Endothelial cell of umbilical vein (primary cell): ENCODE measurements at regions not wholly inside any gene's neighbourhood (a gene's known extent, or its start where the extent isn't known, plus 50 kb on each side); places are given as distances from the start of the nearest gene placed in this dataset.

Experiments
- BruUV-seq: library from RNA; stranded (reverse); fragments of 400-500 nt; replicated peaks from 2 replicates; lab custom pipeline; 2021; lab: Mats Ljungman, UMichigan
- CTCF ChIA-PET: fragments of 300-600, 350-600 bp; sonication (Branson Sonifier 250); formaldehyde crosslinking; loops from one replicate; lab custom pipeline; 2021; ENCODE audit warnings: antibody characterized with exemption, inconsistent platforms; lab: Charles Lee
- POLR2A ChIA-PET: fragments of 300-600, 350-600 bp; sonication (Branson Sonifier 250); formaldehyde crosslinking; loops from one replicate; lab custom pipeline; 2021; ENCODE audit warnings: antibody characterized with exemption, inconsistent platforms; lab: Charles Lee
- DNase-seq: peaks from one replicate; pipeline ENCODE4 v3.0.0-alpha.2; 2011; ENCODE audit warnings: low read depth, low spot score
- FAIRE-seq: peaks from 2 replicates; lab custom pipeline; 2011; peaks lifted over from hg19 to GRCh38; lab: Jason Lieb, UNC
- H2AFZ ChIP-seq: 2 replicates; pipeline ENCODE4 v1.6.0; 2012; ENCODE audit warnings: low read depth, low read length, control low read depth, inconsistent platforms
- H3K27ac ChIP-seq: 2 replicates; pipeline ENCODE4 v1.5.1; 2011; ENCODE audit warnings: low read depth, mild to moderate bottlenecking, control low read depth, low read length, moderate library complexity; ENCODE audit not compliant: insufficient read depth
- H3K27me3 ChIP-seq, 2 experiments: 2 replicates each; pipeline versions ENCODE4 v1.6.0 to v1.6.1; 2011; ENCODE audit warnings: low read length in 2 of 2, mixed read lengths in 1 of 2; ENCODE audit not compliant: control insufficient read depth in 2 of 2, insufficient read depth in 2 of 2
- H3K36me3 ChIP-seq, 2 experiments: 2 replicates in 1 of 2; 3 replicates in 1 of 2; pipeline ENCODE4 v1.5.1; 2011; ENCODE audit warnings: low read length in 2 of 2, mild to moderate bottlenecking in 1 of 2, moderate library complexity in 1 of 2; ENCODE audit not compliant: control insufficient read depth in 2 of 2, insufficient read depth in 2 of 2; ENCODE audit errors: extremely low read depth in 1 of 2
- H3K4me1 ChIP-seq: 3 replicates; pipeline ENCODE4 v1.5.1; 2011; ENCODE audit warnings: mild to moderate bottlenecking, low read length; ENCODE audit not compliant: control insufficient read depth, insufficient read depth; ENCODE audit errors: extremely low read depth
- H3K4me2 ChIP-seq: 2 replicates; pipeline ENCODE4 v1.6.1; 2011; ENCODE audit warnings: low read length, control low read depth, mixed read lengths; ENCODE audit not compliant: insufficient read depth
- H3K4me3 ChIP-seq, 3 experiments: fragments of 200-600 bp in 1 of 3; sonication (generic), shearing (Covaris generic) in 1 of 3; replicated peaks in 1 of 3; 2 replicates each; pipeline ENCODE4 v1.5.1; 2011 to 2016; ENCODE audit warnings: control low read depth in 3 of 3, low read length in 3 of 3, mild to moderate bottlenecking in 2 of 3, inconsistent platforms in 1 of 3, low read depth in 1 of 3, moderate library complexity in 1 of 3; ENCODE audit not compliant: insufficient read depth in 1 of 3
- H3K79me2 ChIP-seq: 2 replicates; pipeline ENCODE4 v1.6.0; 2012; ENCODE audit warnings: low read length, inconsistent platforms; ENCODE audit not compliant: control insufficient read depth, insufficient read depth
- H3K9ac ChIP-seq: replicated peaks from 2 replicates; pipeline ENCODE3; 2011; ENCODE audit warnings: low read length, control low read depth; ENCODE audit not compliant: insufficient read depth; ENCODE audit errors: extremely low read depth
- H3K9me1 ChIP-seq: replicated peaks from 3 replicates; pipeline ENCODE4 v1.6.0; 2011; ENCODE audit warnings: mild to moderate bottlenecking, low read length; ENCODE audit not compliant: control insufficient read depth, insufficient read depth; ENCODE audit errors: extremely low read depth
- H3K9me3 ChIP-seq: replicated peaks from 2 replicates; pipeline ENCODE4 v1.5.1; 2012; ENCODE audit warnings: low read length, inconsistent platforms; ENCODE audit not compliant: control insufficient read depth, insufficient read depth
- H4K20me1 ChIP-seq: replicated peaks from 2 replicates; pipeline ENCODE3; 2011; ENCODE audit warnings: mild to moderate bottlenecking, low read length; ENCODE audit not compliant: control insufficient read depth, insufficient read depth; ENCODE audit errors: extremely low read depth
- EZH2 ChIP-seq: IDR thresholded peaks from 2 replicates; pipeline ENCODE4 v1.6.1; 2012; ENCODE audit warnings: borderline replicate concordance, low read depth, mild to moderate bottlenecking, moderate library complexity, low read length, inconsistent platforms; ENCODE audit not compliant: severe bottlenecking
- FOS ChIP-seq: IDR thresholded peaks from 2 replicates; pipeline ENCODE4 v1.6.1; 2011; ENCODE audit warnings: mild to moderate bottlenecking, low read length, moderate library complexity, borderline replicate concordance; ENCODE audit not compliant: insufficient read depth
- GATA2 ChIP-seq: IDR thresholded peaks from 2 replicates; pipeline ENCODE4 v1.7.0; 2011; ENCODE audit warnings: low read depth, mild to moderate bottlenecking, moderate library complexity, mixed read lengths, low read length; ENCODE audit not compliant: insufficient read length, insufficient read depth
- JUN ChIP-seq: IDR thresholded peaks from 2 replicates; pipeline ENCODE4 v1.6.1; 2011; ENCODE audit warnings: borderline replicate concordance, low read depth; ENCODE audit not compliant: insufficient read length, insufficient read depth
- MYC ChIP-seq: IDR thresholded peaks from one replicate; pipeline ENCODE4 v1.6.1; 2011; ENCODE audit warnings: mild to moderate bottlenecking, low read depth, low read length
- POLR2A ChIP-seq: IDR thresholded peaks from 2 replicates; pipeline ENCODE4 v1.6.1; 2012; ENCODE audit warnings: low read depth, mild to moderate bottlenecking, control low read depth, low read length
- POLR2AphosphoS5 ChIP-seq: IDR thresholded peaks from 2 replicates; pipeline ENCODE4 v1.6.1; 2012; ENCODE audit warnings: low read depth, mild to moderate bottlenecking, control low read depth, low read length, moderate library complexity; ENCODE audit not compliant: insufficient read depth
- dilution Hi-C: fragments of 300-500 bp; cut with MboI; formaldehyde crosslinking; loops from one replicate; pipeline ENCODE4 v1.15.0; 2019; ENCODE audit warnings: low sequenced_read_pairs; ENCODE audit not compliant: extremely low pct_ligation_motif_present
- intact Hi-C: fragments of 100-400 bp; cut with micrococcal nuclease; formaldehyde crosslinking; loops from one replicate; pipeline ENCODE4 v1.10.0; 2022
- TF ChIP-seq, protein P1 (sequence below): IDR thresholded peaks from 2 replicates; pipeline ENCODE4 v1.6.1; 2011; ENCODE audit not compliant: insufficient read depth, insufficient read length
- TF ChIP-seq, protein P2 (sequence below), 2 donors: IDR thresholded peaks; 1 replicate in 1 of 2; 2 replicates in 1 of 2; pipeline ENCODE4 v1.5.1; 2011; ENCODE audit warnings: low read length in 2 of 2, mild to moderate bottlenecking in 2 of 2, moderate library complexity in 2 of 2, control low read depth in 1 of 2, inconsistent platforms in 1 of 2, low read depth in 1 of 2; ENCODE audit not compliant: insufficient read depth in 1 of 2; ENCODE audit errors: extremely low read depth in 1 of 2

- no peaks in the 10 kb centered on the region for H3K27me3 ChIP-seq
- no peaks in the 10 kb centered on the region for H4K20me1 ChIP-seq
- no peak overlapping the region for H3K4me3 ChIP-seq
- H3K9me1 ChIP-seq = no peaks in the 10 kb centered on the region
- no peaks in the 10 kb centered on the region for H3K36me3 ChIP-seq
- no peak overlapping the region for H3K9ac ChIP-seq
- H3K27ac ChIP-seq = no peak overlapping the region
- no peaks in the 10 kb centered on the region for H3K4me1 ChIP-seq
- no peak overlapping the region for H2AFZ ChIP-seq
- no TSS peak for BruUV-seq
- POLR2A ChIA-PET = no interaction called here
- intact Hi-C loops = no loop called here
- H3K4me2 ChIP-seq = no peak overlapping the region
- dilution Hi-C loops = no loop called here
- CTCF ChIA-PET = no interaction called here
- no peaks in the 10 kb centered on the region for H3K79me2 ChIP-seq
- FAIRE-seq (no peak), DNase-seq (no peak)
- no peaks in the 10 kb centered on the region for H3K9me3 ChIP-seq
- TF ChIP-seq, protein P1, sequence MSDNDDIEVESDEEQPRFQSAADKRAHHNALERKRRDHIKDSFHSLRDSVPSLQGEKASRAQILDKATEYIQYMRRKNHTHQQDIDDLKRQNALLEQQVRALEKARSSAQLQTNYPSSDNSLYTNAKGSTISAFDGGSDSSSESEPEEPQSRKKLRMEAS = no peak
- TF ChIP-seq GATA2 = no peak
- no peak for TF ChIP-seq POLR2AphosphoS5
- no peak for TF ChIP-seq JUN
- no peak for TF ChIP-seq POLR2A
- TF ChIP-seq MYC = no peak
- TF ChIP-seq EZH2 = no peak
- TF ChIP-seq, protein P2, sequence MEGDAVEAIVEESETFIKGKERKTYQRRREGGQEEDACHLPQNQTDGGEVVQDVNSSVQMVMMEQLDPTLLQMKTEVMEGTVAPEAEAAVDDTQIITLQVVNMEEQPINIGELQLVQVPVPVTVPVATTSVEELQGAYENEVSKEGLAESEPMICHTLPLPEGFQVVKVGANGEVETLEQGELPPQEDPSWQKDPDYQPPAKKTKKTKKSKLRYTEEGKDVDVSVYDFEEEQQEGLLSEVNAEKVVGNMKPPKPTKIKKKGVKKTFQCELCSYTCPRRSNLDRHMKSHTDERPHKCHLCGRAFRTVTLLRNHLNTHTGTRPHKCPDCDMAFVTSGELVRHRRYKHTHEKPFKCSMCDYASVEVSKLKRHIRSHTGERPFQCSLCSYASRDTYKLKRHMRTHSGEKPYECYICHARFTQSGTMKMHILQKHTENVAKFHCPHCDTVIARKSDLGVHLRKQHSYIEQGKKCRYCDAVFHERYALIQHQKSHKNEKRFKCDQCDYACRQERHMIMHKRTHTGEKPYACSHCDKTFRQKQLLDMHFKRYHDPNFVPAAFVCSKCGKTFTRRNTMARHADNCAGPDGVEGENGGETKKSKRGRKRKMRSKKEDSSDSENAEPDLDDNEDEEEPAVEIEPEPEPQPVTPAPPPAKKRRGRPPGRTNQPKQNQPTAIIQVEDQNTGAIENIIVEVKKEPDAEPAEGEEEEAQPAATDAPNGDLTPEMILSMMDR (IDR thresholded peaks at IDR 0.05; ENCODE audit: extremely low read depth in 1 of 2, insufficient read depth in 1 of 2, low read depth in 1 of 2, low read length in 2 of 2) = no peak
- no peak for TF ChIP-seq FOS
These were observed 529.8 kb upstream of the IGFBP3 start for GRCh38 chr7:46450886-46451285.
